ENCODE measurements at regions not wholly inside any gene's neighbourhood (a gene's known extent, or its start where the extent isn't known, plus 50 kb on each side); places are given as distances from the start of the nearest gene placed in this dataset.

DNA sequence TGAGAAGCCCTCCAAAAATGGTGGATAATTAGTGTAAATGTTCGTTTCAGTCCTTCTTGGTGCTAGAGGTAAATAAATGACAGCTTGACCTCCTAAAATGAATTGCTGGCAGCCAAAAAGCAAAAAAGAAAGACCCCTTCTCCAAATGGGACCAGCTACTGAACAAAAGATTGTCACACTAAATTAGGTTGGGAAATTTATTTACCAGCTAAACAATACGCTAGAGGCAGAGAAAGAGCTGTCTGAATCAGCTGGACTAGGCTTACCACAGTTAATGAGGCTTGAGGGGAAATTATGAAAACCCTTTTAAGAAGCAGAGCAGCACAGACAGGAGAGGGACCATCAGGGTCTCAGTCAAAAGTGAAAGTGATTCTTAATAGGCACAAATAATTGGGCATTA lies 498.9 kb downstream of the SUCLA2 start:
- no peak for DNase-seq

GRCh38 chr13:47499358-47500150 lies 501.5 kb downstream of the SUCLA2 start:
- DNase-seq = peak; percentile 87

- peak; percentile 90 for DNase-seq
Measured at GRCh38 chr13:47484548-47484947, 516.5 kb downstream of the SUCLA2 start.

DNA sequence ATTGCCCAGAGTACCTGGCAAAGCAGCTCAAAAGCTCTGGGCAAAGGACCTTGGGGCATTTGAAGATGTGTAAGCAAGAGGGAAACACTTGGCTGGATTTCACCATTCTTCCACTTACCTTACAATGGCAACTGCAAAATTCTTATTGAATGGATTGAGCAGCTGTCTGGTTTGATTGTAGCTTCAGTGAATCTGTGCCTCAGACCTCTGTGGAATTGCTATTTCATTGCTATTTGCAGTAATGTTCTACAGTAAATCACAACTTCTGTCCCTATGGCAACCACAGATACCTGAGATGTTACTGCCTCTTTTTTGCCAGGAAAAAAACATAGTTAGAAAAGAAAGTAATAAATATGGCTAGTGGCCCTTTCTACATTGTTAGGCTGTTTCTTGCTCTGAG lies 519.5 kb downstream of the SUCLA2 start:
- DNase-seq = peak; percentile 17

DNA sequence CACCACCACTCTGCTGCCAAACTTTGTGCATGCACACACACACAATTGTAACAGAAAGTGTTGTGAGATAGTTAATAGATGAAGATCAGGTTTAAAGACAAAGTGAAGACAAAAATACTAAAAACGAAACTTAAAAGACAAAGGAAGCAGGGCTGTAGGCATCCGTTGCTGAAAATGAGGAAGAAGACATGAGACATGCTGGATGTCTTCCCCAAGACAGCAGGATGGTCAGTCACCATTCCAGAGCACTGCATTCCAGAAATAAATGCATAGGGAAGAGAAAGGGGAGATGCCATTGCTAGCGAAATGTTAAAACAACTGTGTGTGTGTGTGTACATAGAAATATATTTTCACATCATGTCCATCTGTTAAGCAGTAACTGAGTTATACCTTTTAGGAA lies 520.1 kb downstream of the SUCLA2 start:
- peak; percentile 21 for DNase-seq

DNA sequence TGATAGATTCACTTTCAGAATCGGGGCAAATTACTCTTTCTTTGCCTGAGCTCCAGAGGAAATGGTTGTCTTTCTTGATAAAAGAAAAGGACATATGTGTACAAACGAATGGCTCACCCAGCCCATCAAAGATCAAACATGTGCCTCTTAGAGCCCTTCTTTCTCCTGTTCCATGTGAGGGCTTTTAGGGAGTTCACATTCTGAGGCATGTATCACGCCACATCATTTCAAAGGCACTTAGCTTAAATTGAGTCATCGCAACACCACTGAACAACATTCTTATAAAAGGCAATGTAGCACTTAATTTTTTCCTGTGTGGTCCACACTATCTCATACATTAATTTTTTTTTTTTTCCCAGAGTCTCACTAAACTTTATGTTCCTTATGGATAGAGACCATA lies 521.0 kb downstream of the SUCLA2 start:
- DNase-seq = peak; percentile 95

DNA sequence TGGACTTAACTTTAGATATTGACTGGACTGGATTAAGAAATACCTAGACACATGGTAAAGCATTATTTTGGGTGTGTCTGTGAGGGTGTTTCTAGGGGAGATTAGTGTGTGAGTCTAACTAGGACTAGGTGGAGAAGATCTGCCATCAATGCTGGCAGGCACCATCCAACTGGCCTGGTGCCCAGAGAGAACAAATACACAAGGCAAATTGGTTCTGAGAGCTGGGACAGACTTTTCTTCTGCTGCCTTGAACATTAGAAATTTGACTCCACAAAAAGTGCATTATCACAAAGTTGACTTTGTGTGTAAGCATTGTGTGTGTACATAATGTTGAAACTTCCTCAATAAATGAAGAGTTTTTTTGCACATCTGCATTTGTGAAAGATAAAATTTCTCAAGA lies 522.1 kb downstream of the SUCLA2 start:
- no peak for DNase-seq

DNA sequence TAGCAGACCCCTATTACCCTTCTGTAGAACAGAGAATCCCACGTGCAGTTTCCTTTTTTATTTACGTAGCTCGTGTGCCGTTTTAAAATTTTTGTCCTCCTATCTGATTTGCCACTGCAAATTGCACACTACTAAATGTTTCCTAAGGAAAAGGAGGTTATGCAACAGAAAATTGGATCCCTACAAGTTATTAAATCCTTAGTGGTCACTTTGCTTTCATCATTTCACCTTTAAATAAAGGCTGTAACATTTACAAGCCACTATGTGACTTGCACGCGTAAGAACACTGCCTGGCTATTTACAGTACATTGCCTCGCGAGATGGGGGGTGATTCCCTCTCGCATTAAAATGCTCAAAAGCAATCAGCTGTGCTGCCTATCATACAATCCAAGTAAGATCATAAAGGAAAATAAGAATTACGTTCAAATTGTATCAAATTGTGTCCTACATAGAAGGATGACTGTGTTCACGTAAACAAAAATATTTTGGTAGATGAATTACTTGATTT lies 525.6 kb downstream of the SUCLA2 start:
- DNase-seq = no peak

- DNase-seq = no peak
Measured at GRCh38 chr13:47474839-47475238, 526.2 kb downstream of the SUCLA2 start.

DNA sequence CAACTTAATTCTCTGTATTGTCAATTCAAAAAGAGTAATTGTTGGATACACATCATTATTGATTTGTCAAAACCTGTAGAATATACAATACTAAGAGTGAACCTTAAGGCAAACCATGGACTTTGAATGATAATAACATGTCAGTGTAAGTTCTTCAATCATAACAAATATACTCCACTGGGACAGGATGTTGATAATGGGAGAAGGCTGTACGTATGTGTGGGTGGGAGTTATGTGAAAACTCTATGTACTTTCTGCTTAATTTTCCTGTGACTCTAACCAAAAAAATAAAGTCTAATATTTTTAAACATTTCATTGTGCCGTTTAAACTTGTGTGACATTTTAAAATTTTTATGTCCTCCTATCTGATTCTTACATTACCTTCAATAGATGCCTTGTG lies 526.7 kb downstream of the SUCLA2 start:
- no peak for DNase-seq

DNA sequence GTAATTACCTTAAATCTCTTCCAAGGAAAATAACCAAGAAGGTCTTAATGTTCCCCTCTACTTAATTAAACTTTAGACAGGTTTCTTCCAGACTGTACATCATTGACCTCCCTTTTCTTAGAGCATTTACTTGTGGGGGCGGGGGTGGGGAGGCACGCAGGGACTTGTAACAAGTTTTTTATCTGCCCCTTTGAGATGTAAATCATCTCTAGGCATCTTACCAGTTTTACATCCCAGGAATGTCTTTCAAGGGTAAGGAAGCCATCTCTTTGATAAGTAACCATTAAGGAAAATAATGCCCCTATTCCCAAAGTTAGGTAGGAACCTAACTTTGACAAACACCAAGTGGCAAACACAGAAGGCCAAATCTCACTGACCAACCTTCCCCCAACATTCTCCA lies 528.6 kb downstream of the SUCLA2 start:
- DNase-seq = no peak

GRCh38 chr13:47463726-47464125 lies 537.3 kb downstream of the SUCLA2 start:
- peak; percentile 89 for DNase-seq

DNA sequence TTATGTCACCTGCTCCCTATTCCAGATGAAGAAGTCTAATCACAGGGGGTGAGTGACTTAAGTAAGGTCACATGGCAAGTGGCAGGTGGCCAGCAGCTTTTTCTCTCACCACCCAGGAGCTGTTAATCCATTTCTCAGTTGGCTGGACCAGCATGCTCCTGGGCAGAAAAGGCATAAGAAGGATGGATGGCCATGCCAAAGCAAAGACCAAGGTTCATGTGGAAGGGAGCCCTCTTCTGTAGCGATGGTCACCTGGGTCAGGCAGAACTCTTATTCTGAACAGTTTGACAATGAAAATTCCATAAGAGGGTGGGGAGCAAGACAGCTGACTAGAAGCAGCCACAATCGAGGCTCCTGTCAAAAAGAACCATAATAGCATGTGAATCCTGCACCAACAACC lies 538.1 kb downstream of the SUCLA2 start:
- DNase-seq = no peak

DNA sequence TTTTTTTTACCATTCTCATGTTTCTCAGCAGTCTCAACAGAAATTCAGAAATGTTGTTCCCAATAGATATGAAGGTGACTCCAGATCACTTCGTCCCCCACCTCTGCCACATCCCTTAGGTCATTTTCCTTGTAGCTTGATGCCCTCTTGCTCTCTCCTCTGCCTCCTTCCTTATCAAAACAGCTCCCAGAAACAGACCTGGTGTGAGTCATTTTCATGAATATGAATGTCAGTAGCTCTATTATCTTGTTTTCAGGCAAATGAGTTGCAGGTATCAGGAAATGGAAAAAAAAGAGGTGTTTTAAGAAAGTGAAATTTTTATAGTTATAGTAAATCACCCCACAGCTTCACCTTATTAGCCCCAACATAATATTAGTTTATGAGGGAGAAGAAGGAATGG lies 539.3 kb downstream of the SUCLA2 start:
- DNase-seq = no peak

DNA sequence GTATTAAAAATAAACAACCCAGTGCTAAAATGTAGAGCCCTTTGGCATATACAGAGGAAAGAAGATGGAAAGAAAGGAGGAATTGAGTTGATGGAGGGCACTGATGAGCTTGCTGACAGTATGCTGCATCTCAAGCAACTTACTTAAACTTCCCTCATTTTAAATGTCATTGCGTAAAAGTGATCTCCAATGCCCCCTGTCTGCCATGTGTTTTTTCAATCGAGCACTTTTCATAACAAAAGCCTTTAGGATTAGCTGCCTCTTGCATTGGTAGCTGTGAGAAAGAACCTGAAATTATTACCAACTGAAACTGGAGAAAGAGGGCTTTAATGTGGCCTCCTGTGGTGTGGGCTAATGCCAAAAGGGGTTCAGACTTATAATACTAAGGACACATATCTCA lies 541.6 kb downstream of the SUCLA2 start:
- peak; percentile 43 for DNase-seq

GRCh38 chr13:47457626-47458025 lies 543.4 kb downstream of the SUCLA2 start:
- DNase-seq = peak; percentile 79

GRCh38 chr13:47455626-47456025 lies 545.4 kb downstream of the SUCLA2 start:
- DNase-seq = no peak

DNA sequence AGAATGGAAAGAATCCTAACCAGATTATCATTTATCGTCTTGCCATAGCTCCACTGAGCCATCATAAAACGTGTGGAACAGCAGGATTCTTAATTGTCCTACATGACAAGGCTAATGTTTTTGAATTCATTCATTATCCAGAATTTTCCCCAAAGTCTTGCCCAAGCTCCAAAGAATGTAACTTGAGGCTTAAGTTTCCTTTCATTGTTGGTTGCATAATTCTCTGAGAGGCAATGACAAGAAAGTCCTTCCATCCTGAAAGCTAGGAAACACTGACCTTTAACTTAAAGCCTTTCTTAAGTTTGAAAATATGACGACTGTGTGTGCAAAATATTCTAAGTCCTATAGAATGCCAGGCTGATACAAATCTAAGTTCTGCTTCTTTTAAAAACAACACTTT lies 546.1 kb downstream of the SUCLA2 start:
- peak; percentile 31 for DNase-seq

GRCh38 chr13:47437406-47437805 lies 540.6 kb upstream of the HTR2A start:
- DNase-seq = peak; percentile 74

GRCh38 chr13:47433461-47434005 lies 536.7 kb upstream of the HTR2A start:
- DNase-seq = peak; percentile 22

- DNase-seq = peak; percentile 78
Measured at GRCh38 chr13:47426126-47426849, 529.4 kb upstream of the HTR2A start.

DNA sequence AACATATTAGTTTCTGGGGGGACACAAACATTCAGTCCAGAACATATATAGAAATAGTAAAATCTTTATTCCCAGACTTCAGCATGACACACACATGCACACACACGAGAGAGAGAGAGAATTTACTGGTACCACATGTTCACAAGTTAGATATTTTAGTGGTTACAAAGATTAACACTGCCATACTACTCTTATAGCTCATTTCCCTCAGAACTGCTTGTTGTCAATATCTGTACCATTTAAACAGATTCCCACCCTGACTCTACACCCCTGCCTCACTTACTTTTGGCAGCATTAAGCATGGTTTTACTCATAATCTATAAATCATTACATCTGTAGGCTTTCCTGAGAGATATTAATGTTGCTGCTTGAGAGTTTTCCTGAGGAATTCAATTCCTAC lies 524.7 kb upstream of the HTR2A start:
- DNase-seq = peak; percentile 57

GRCh38 chr13:47420568-47420967 lies 523.7 kb upstream of the HTR2A start:
- peak; percentile 47 for DNase-seq

GRCh38 chr13:47420020-47420419 lies 523.2 kb upstream of the HTR2A start:
- no peak for DNase-seq
